Sigmoid colon (tissue), 6 donors: ENCODE measurements at regions not wholly inside any gene's neighbourhood (a gene's known extent, or its start where the extent isn't known, plus 50 kb on each side); places are given as distances from the start of the nearest gene placed in this dataset.

Experiments used
- DNase-seq: peaks from one replicate; pipeline ENCODE4 v3.0.0-alpha.2; 2019
- H3K27ac ChIP-seq, 4 donors: fragments of 200-600 bp; sonication (generic); one replicate each; pipeline ENCODE4 v1.5.1; 2016 to 2019; ENCODE audit warnings: mild to moderate bottlenecking in 1 of 4
- H3K27me3 ChIP-seq, 3 donors: fragments of 200-600 bp; sonication (generic); one replicate each; pipeline ENCODE4 v1.5.1; 2019; ENCODE audit warnings: mild to moderate bottlenecking in 1 of 3
- H3K36me3 ChIP-seq, 4 donors: fragments of 200-600 bp; sonication (generic); one replicate each; pipeline ENCODE4 v1.5.1; 2016 to 2019
- H3K4me1 ChIP-seq, 4 donors: fragments of 200-600 bp; sonication (generic); one replicate each; pipeline ENCODE4 v1.5.1; 2017 to 2019
- H3K4me3 ChIP-seq, 4 donors: fragments of 200-600 bp; sonication (generic); one replicate each; pipeline ENCODE4 v1.5.1; 2017 to 2019; ENCODE audit warnings: mild to moderate bottlenecking in 2 of 4, moderate library complexity in 1 of 4
- H3K9me3 ChIP-seq, 4 donors: fragments of 200-600 bp in 3 of 4; sonication (generic) in 3 of 4; one replicate each; pipeline versions ENCODE4 v1.5.1 to v1.6.1; 2013 to 2019
- CTCF ChIP-seq, 4 experiments: fragments of 450-650 bp in 3 of 4; fragments of 200-600 bp in 1 of 4; IDR thresholded peaks; one replicate each; pipeline ENCODE4 v1.5.1; 2016 to 2019; ENCODE audit warnings: antibody characterized with exemption in 4 of 4, mild to moderate bottlenecking in 3 of 4, moderate library complexity in 2 of 4
- EP300 ChIP-seq, 4 donors: sonication (generic); formaldehyde crosslinking; IDR thresholded peaks; one replicate each; pipeline ENCODE4 v1.6.1; 2017; ENCODE audit warnings: antibody characterized with exemption in 4 of 4
- POLR2A ChIP-seq, 2 donors: fragments of 450-650 bp; IDR thresholded peaks; one replicate each; pipeline ENCODE4 v1.6.1; 2016; ENCODE audit warnings: antibody characterized with exemption in 2 of 2, mild to moderate bottlenecking in 2 of 2, moderate library complexity in 2 of 2
- POLR2AphosphoS5 ChIP-seq, 4 donors: sonication (generic); formaldehyde crosslinking; IDR thresholded peaks; one replicate each; pipeline ENCODE4 v1.6.1; 2017; ENCODE audit warnings: antibody characterized with exemption in 4 of 4
- WGBS, 2 donors: extraction: QIAGEN DNeasy Blood & Tissue Kit; methylation state at CpG; one replicate each; pipeline ENCODE4 v1.1.7; 2013; 5-methylcytosine and 5-hydroxymethylcytosine counted together
- intact Hi-C: fragments of 100-400 bp; cut with DNase I; formaldehyde crosslinking; loops from one replicate; pipeline ENCODE4 v1.15.1; 2023
- donor health status: healthy with polysubstance abuse.
- donor health status: healthy.

GRCh38 chr2:42964439-42965083 lies 172.2 kb upstream of the HAAO start:
- DNase-seq, result peak; percentile 84
- WGBS, 2 donors, result 59 to 76% methylated on average over 6 of the region's 6 CpGs
- Histone ChIP-seq H3K9me3 (no peaks in the 10 kb centered on the region), H3K4me3 (no peak overlapping the region), H3K4me1 (peaks cover 0 to 58% (median 46%) of the 10 kb centered on the region in 4 donors), H3K36me3 (no peaks in the 10 kb centered on the region), H3K27me3 (no peaks in the 10 kb centered on the region), H3K27ac (peak overlapping the region in 3 of 4 donors; percentile 48 to 63 (median 55))
- intact Hi-C loops, result no loop called here
- no peak for TF ChIP-seq POLR2AphosphoS5 (IDR thresholded peaks at IDR 0.05)

- no peak for DNase-seq
- peaks cover 0 to 62% (median 51%) of the 10 kb centered on the region in 4 donors for H3K4me1 ChIP-seq
- 93 to 94% methylated on average over 9 of the region's 9 CpGs for WGBS, 2 donors
Observed at GRCh38 chr2:42963452-42964068, 171.2 kb upstream of the HAAO start.

GRCh38 chr2:42962508-42962953 lies 170.1 kb upstream of the HAAO start:
- H3K9me3 ChIP-seq, result no peaks in the 10 kb centered on the region
- 38 to 72% methylated on average over 12 of the region's 12 CpGs for WGBS, 2 donors
- intact Hi-C loops, result no loop called here
- H3K36me3 ChIP-seq, result no peaks in the 10 kb centered on the region
- peak overlapping the region; percentile 66 to 74 (median 70) for H3K27ac ChIP-seq
- no peak overlapping the region for H3K4me3 ChIP-seq
- no peak for DNase-seq
- TF ChIP-seq POLR2AphosphoS5 (IDR thresholded peaks at IDR 0.05) (no peak), CTCF (IDR thresholded peaks at IDR 0.05) (no peak), POLR2A (IDR thresholded peaks at IDR 0.05) (no peak), EP300 (IDR thresholded peaks at IDR 0.05) (no peak)
- peaks cover 0 to 62% (median 49%) of the 10 kb centered on the region in 4 donors for H3K4me1 ChIP-seq
- H3K27me3 ChIP-seq, result no peaks in the 10 kb centered on the region

More at GRCh38 chr2:42963452-42964068, 171.2 kb upstream of the HAAO start:
- Histone ChIP-seq H3K9me3 (no peaks in the 10 kb centered on the region), H3K27me3 (no peaks in the 10 kb centered on the region), H3K4me3 (no peak overlapping the region), H3K27ac (peak overlapping the region in 3 of 4 donors; percentile 48 to 74 (median 68)), H3K36me3 (no peaks in the 10 kb centered on the region)
- TF ChIP-seq POLR2AphosphoS5 (IDR thresholded peaks at IDR 0.05) (no peak), EP300 (IDR thresholded peaks at IDR 0.05) (no peak), POLR2A (IDR thresholded peaks at IDR 0.05) (no peak), CTCF (IDR thresholded peaks at IDR 0.05) (no peak)
- intact Hi-C loops, result no loop called here

GRCh38 chr2:42961961-42962360 lies 169.6 kb upstream of the HAAO start:
- no peak for DNase-seq
- intact Hi-C loops, result no loop called here
- TF ChIP-seq CTCF (IDR thresholded peaks at IDR 0.05) (no peak), POLR2AphosphoS5 (IDR thresholded peaks at IDR 0.05) (no peak), EP300 (IDR thresholded peaks at IDR 0.05) (no peak), POLR2A (IDR thresholded peaks at IDR 0.05) (no peak)
- 55 to 80% methylated on average over 7 of the region's 7 CpGs for WGBS, 2 donors
- no peaks in the 10 kb centered on the region for H3K9me3 ChIP-seq
- H3K27me3 ChIP-seq, result no peaks in the 10 kb centered on the region
- H3K4me3 ChIP-seq, result no peak overlapping the region
- peaks cover 0 to 62% (median 49%) of the 10 kb centered on the region in 4 donors for H3K4me1 ChIP-seq
- H3K27ac ChIP-seq, result peak overlapping the region; percentile 66 to 74 (median 70)
- H3K36me3 ChIP-seq, result no peaks in the 10 kb centered on the region

- WGBS, 2 donors, result 41 to 77% methylated on average over 15 of the region's 15 CpGs
- DNase-seq, result peak; percentile 94
- Histone ChIP-seq H3K4me3 (no peak overlapping the region), H3K36me3 (no peaks in the 10 kb centered on the region), H3K9me3 (no peaks in the 10 kb centered on the region), H3K27me3 (no peaks in the 10 kb centered on the region), H3K4me1 (peaks cover 0 to 62% (median 49%) of the 10 kb centered on the region in 4 donors), H3K27ac (peak overlapping the region; percentile 66 to 74 (median 70))
- intact Hi-C loops, result no loop called here
- TF ChIP-seq POLR2AphosphoS5 (IDR thresholded peaks at IDR 0.05) (peak; percentile 30 to 58 (median 48)), CTCF (IDR thresholded peaks at IDR 0.05) (no peak)
Observed at GRCh38 chr2:42961385-42961811, 169.0 kb upstream of the HAAO start.
